H9 (cell line): ENCODE measurements at regions not wholly inside any gene's neighbourhood (a gene's known extent, or its start where the extent isn't known, plus 50 kb on each side); places are given as distances from the start of the nearest gene placed in this dataset.

Experiments
- DNase-seq: peaks from one replicate; pipeline ENCODE4 v3.0.0-alpha.2; 2017
- H2AFZ ChIP-seq: one replicate; pipeline ENCODE4 v1.6.1; 2013; ENCODE audit warnings: mild to moderate bottlenecking, low read length, control low read depth, moderate library complexity
- H2AK5ac ChIP-seq: 2 replicates; pipeline ENCODE4 v1.6.1; 2013; ENCODE audit warnings: low read length, control low read depth, mixed read lengths; ENCODE audit not compliant: insufficient read length
- H2BK120ac ChIP-seq: one replicate; pipeline ENCODE4 v1.6.1; 2013; ENCODE audit warnings: low read depth, mild to moderate bottlenecking, low read length, control low read depth, inconsistent platforms; ENCODE audit not compliant: poor library complexity, severe bottlenecking
- H2BK12ac ChIP-seq: 2 replicates; pipeline ENCODE4 v1.6.1; 2013; ENCODE audit warnings: low read length, control low read depth, mixed read lengths, low read depth; ENCODE audit not compliant: insufficient read length
- H2BK15ac ChIP-seq: 2 replicates; pipeline ENCODE4 v1.6.1; 2013; ENCODE audit warnings: low read depth, low read length, control low read depth
- H2BK20ac ChIP-seq: one replicate; pipeline ENCODE4 v1.6.1; 2013; ENCODE audit warnings: low read depth, mild to moderate bottlenecking, low read length, control low read depth, inconsistent platforms; ENCODE audit not compliant: poor library complexity, severe bottlenecking
- H2BK5ac ChIP-seq: 2 replicates; pipeline ENCODE4 v1.6.1; 2013; ENCODE audit warnings: low read length, control low read depth, mixed read lengths; ENCODE audit not compliant: insufficient read length
- H3K14ac ChIP-seq: 2 replicates; pipeline ENCODE4 v1.6.1; 2013; ENCODE audit warnings: low read length, control low read depth; ENCODE audit not compliant: insufficient read depth
- H3K18ac ChIP-seq: 2 replicates; pipeline ENCODE4 v1.6.1; 2013; ENCODE audit warnings: low read depth, mild to moderate bottlenecking, mixed read lengths, low read length, control low read depth; ENCODE audit not compliant: insufficient read length
- H3K23ac ChIP-seq: 2 replicates; pipeline ENCODE4 v1.6.1; 2013; ENCODE audit warnings: low read length, control low read depth, mixed read lengths, low read depth; ENCODE audit not compliant: insufficient read length
- H3K23me2 ChIP-seq: 2 replicates; pipeline ENCODE4 v1.6.1; 2013; ENCODE audit warnings: low read depth, mild to moderate bottlenecking, mixed read lengths, low read length, control low read depth; ENCODE audit not compliant: insufficient read length, poor library complexity, severe bottlenecking
- H3K27ac ChIP-seq: 2 replicates; pipeline ENCODE4 v1.5.1; 2013; ENCODE audit warnings: low read length, control low read depth, mixed read lengths, low read depth; ENCODE audit not compliant: insufficient read length
- H3K27me3 ChIP-seq: 2 replicates; pipeline ENCODE4 v1.6.1; 2013; ENCODE audit warnings: low read length, control low read depth, inconsistent platforms; ENCODE audit not compliant: insufficient read depth
- H3K4ac ChIP-seq: 2 replicates; pipeline ENCODE4 v1.6.1; 2013; ENCODE audit warnings: low read depth, mild to moderate bottlenecking, control low read depth, inconsistent platforms, low read length, moderate library complexity
- H3K4me1 ChIP-seq: 2 replicates; pipeline ENCODE4 v1.6.1; 2013; ENCODE audit warnings: low read length, control low read depth, inconsistent platforms; ENCODE audit not compliant: insufficient read depth
- H3K4me2 ChIP-seq: 2 replicates; pipeline ENCODE4 v1.6.1; 2013; ENCODE audit warnings: low read length, control low read depth, mixed read lengths; ENCODE audit not compliant: insufficient read length, insufficient read depth
- H3K56ac ChIP-seq: 2 replicates; pipeline ENCODE4 v1.6.1; 2013; ENCODE audit warnings: low read depth, mild to moderate bottlenecking, mixed read lengths, low read length, control low read depth; ENCODE audit not compliant: insufficient read length
- H3K79me1 ChIP-seq: 2 replicates; pipeline ENCODE4 v1.6.1; 2013; ENCODE audit warnings: low read depth, mild to moderate bottlenecking, moderate library complexity, low read length, control low read depth, inconsistent platforms; ENCODE audit not compliant: insufficient read depth, poor library complexity, severe bottlenecking
- H3K79me2 ChIP-seq: 2 replicates; pipeline ENCODE4 v1.6.1; 2013; ENCODE audit warnings: low read length, control low read depth, inconsistent platforms; ENCODE audit not compliant: insufficient read depth
- H3K9ac ChIP-seq: 2 replicates; pipeline ENCODE4 v1.6.1; 2013; ENCODE audit warnings: low read length, control low read depth, mixed read lengths; ENCODE audit not compliant: insufficient read length; ENCODE audit errors: extremely low read depth
- H3K9me3 ChIP-seq: one replicate; pipeline ENCODE4 v1.6.1; 2013; ENCODE audit warnings: low read depth, low read length, inconsistent platforms; ENCODE audit not compliant: control insufficient read depth
- H3T11ph ChIP-seq: one replicate; pipeline ENCODE4 v1.6.1; 2013; ENCODE audit warnings: mild to moderate bottlenecking, low read length, control low read depth, inconsistent platforms
- H4K20me1 ChIP-seq: one replicate; pipeline ENCODE4 v1.6.1; 2013; ENCODE audit not compliant: control insufficient read depth, insufficient read length, insufficient read depth
- H4K5ac ChIP-seq: 2 replicates; pipeline ENCODE4 v1.6.1; 2013; ENCODE audit warnings: low read depth, mild to moderate bottlenecking, mixed read lengths, low read length, control low read depth; ENCODE audit not compliant: insufficient read length
- H4K8ac ChIP-seq: replicated peaks from 2 replicates; pipeline ENCODE4 v1.6.1; 2013; ENCODE audit warnings: low read length, control low read depth, mixed read lengths, low read depth; ENCODE audit not compliant: insufficient read length
- H4K91ac ChIP-seq: 2 replicates; pipeline ENCODE4 v1.6.1; 2013; ENCODE audit warnings: low read depth, mild to moderate bottlenecking, moderate library complexity, mixed read lengths, low read length, control low read depth; ENCODE audit not compliant: insufficient read length
- H3K27ac Mint-ChIP-seq, 3 experiments: 2 replicates in 2 of 3; 3 replicates in 1 of 3; pipeline ENCODE4 v1.8.0; 2020 to 2021; ENCODE audit warnings: mixed read lengths in 3 of 3, mild to moderate bottlenecking in 1 of 3, moderate library complexity in 1 of 3
- H3K27me3 Mint-ChIP-seq: 2 replicates; pipeline ENCODE4 v1.8.0; 2021; ENCODE audit warnings: low read depth, mild to moderate bottlenecking, moderate library complexity, mixed read lengths
- H3K36me3 Mint-ChIP-seq, 3 experiments: 2 replicates in 2 of 3; 3 replicates in 1 of 3; pipeline ENCODE4 v1.8.0; 2020 to 2021; ENCODE audit warnings: low read depth in 3 of 3, mixed read lengths in 3 of 3; ENCODE audit not compliant: insufficient read depth in 1 of 3
- H3K4me1 Mint-ChIP-seq, 2 experiments: 2 replicates each; pipeline ENCODE4 v1.8.0; 2020; ENCODE audit warnings: mixed read lengths in 2 of 2
- H3K4me3 Mint-ChIP-seq, 2 experiments: 2 replicates in 1 of 2; 3 replicates in 1 of 2; pipeline ENCODE4 v1.8.0; 2020 to 2021; ENCODE audit warnings: mild to moderate bottlenecking in 2 of 2, mixed read lengths in 2 of 2, moderate library complexity in 1 of 2
- H3K9me3 Mint-ChIP-seq, 2 experiments: 2 replicates in 1 of 2; 3 replicates in 1 of 2; pipeline ENCODE4 v1.8.0; 2020; ENCODE audit warnings: mild to moderate bottlenecking in 2 of 2, mixed read lengths in 2 of 2, moderate library complexity in 1 of 2
- WGBS: extraction: QIAGEN DNeasy Blood & Tissue Kit; methylation state at CpG from one replicate; pipeline ENCODE4 v1.1.7; 2013; ENCODE audit warnings: missing lambda C conversion rate, low lambda C conversion rate, mixed read lengths; ENCODE audit not compliant: insufficient read length; ENCODE audit errors: extremely low coverage; 5-methylcytosine and 5-hydroxymethylcytosine counted together
- TF ChIP-seq, protein P1 (sequence below): fragments of 200-600 bp; sonication (generic); conservative IDR thresholded peaks from 3 replicates; pipeline ENCODE4 v1.8.0; 2021; ENCODE audit warnings: antibody characterized with exemption, mild to moderate bottlenecking

DNA sequence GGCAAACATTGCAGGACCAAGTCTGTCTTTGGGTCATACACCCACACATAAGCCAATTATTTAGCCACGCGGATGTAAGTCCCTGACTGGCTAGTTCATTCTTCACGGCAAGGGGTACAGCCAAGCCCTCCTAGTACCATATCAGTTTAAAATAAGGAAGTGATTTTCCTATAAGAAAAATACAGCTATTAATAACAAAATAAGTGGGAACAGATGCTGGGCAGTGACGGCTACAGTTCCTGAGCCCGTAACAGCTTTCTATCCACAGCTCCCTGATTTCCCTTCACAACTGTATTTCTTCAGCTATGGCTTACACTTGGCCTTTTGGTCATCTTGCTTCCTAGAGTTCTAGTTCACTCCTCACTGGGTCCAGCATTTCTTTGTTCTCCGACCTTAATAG lies 542.4 kb upstream of the C16orf82 start:
- Histone ChIP-seq H4K5ac (no peak overlapping the region), H2AK5ac (no peak overlapping the region), H3K79me1 (no peaks in the 10 kb centered on the region), H4K20me1 (no peaks in the 10 kb centered on the region), H3K18ac (no peak overlapping the region), H2BK120ac (no peak overlapping the region), H3K4me2 (no peak overlapping the region), H3K27ac (no peak overlapping the region), H3K9me3 (no peaks in the 10 kb centered on the region), H3K4ac (no peak overlapping the region), H4K91ac (no peak overlapping the region), H3K56ac (no peak overlapping the region), H3K9ac (no peak overlapping the region), H3K79me2 (no peaks in the 10 kb centered on the region), H3K23me2 (no peaks in the 10 kb centered on the region), H2AFZ (no peak overlapping the region), H2BK20ac (no peak overlapping the region), H3T11ph (no peak overlapping the region), H4K8ac (no peak overlapping the region), H3K23ac (no peak overlapping the region), H3K27me3 (no peaks in the 10 kb centered on the region), H2BK15ac (no peak overlapping the region), H3K14ac (no peak overlapping the region), H2BK12ac (no peak overlapping the region), H3K4me1 (no peaks in the 10 kb centered on the region), H2BK5ac (no peak overlapping the region)
- no CpG with 5 or more reads among the region's 6 CpGs for WGBS
- Mint-ChIP-seq H3K27ac (no peak overlapping the region), H3K4me1 (0 out of 4 replicates have a peak, but pooled peaks cover 0 to 3% of the 10 kb centered on the region in 2 experiments), H3K9me3 (no peaks in the 10 kb centered on the region), H3K36me3 (no peaks in the 10 kb centered on the region), H3K27me3 (no peaks in the 10 kb centered on the region), H3K4me3 (no peak overlapping the region)
- TF ChIP-seq, protein P1, sequence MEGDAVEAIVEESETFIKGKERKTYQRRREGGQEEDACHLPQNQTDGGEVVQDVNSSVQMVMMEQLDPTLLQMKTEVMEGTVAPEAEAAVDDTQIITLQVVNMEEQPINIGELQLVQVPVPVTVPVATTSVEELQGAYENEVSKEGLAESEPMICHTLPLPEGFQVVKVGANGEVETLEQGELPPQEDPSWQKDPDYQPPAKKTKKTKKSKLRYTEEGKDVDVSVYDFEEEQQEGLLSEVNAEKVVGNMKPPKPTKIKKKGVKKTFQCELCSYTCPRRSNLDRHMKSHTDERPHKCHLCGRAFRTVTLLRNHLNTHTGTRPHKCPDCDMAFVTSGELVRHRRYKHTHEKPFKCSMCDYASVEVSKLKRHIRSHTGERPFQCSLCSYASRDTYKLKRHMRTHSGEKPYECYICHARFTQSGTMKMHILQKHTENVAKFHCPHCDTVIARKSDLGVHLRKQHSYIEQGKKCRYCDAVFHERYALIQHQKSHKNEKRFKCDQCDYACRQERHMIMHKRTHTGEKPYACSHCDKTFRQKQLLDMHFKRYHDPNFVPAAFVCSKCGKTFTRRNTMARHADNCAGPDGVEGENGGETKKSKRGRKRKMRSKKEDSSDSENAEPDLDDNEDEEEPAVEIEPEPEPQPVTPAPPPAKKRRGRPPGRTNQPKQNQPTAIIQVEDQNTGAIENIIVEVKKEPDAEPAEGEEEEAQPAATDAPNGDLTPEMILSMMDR: no peak
- DNase-seq: no peak
